Neural progenitor cell (in vitro differentiated cells): ENCODE measurements at regions not wholly inside any gene's neighbourhood (a gene's known extent, or its start where the extent isn't known, plus 50 kb on each side); places are given as distances from the start of the nearest gene placed in this dataset.
"Not testable (repeated sequence)": the region's sequence is repeated elsewhere in the genome, so short reads cannot be mapped to it uniquely, and the experiment has no call there.

Experiments
- DNase-seq: peaks from one replicate; pipeline ENCODE4 v3.0.0-alpha.2; 2016; ENCODE audit warnings: low spot score
- H2AFZ ChIP-seq: fragments of 200-600 bp; sonication (generic); replicated peaks from 2 replicates; pipeline ENCODE4 v1.6.1; 2016; ENCODE audit warnings: antibody characterized with exemption
- H3F3A ChIP-seq: fragments of 200-600 bp; sonication (generic); 2 replicates; pipeline ENCODE4 v1.6.1; 2016; ENCODE audit warnings: antibody characterized with exemption, low read depth
- H3K27ac ChIP-seq: fragments of 200-600 bp; sonication (generic); 2 replicates; pipeline ENCODE4 v1.5.1; 2016; ENCODE audit warnings: mild to moderate bottlenecking
- H3K27me3 ChIP-seq: fragments of 200-600 bp; sonication (generic); 2 replicates; pipeline ENCODE4 v1.6.1; 2016; ENCODE audit warnings: mild to moderate bottlenecking, moderate library complexity
- H3K36me3 ChIP-seq: fragments of 200-600 bp; sonication (generic); 2 replicates; pipeline ENCODE4 v1.5.1; 2016
- H3K4me1 ChIP-seq: fragments of 200-600 bp; sonication (generic); 2 replicates; pipeline ENCODE4 v1.6.1; 2016; ENCODE audit warnings: mixed run types
- H3K4me2 ChIP-seq: fragments of 200-600 bp; sonication (generic); 2 replicates; pipeline ENCODE4 v1.6.1; 2016
- H3K4me3 ChIP-seq: fragments of 200-600 bp; sonication (generic); 2 replicates; pipeline ENCODE4 v1.5.1; 2016
- H3K79me2 ChIP-seq: fragments of 200-600 bp; sonication (generic); 2 replicates; pipeline ENCODE4 v1.6.1; 2016; ENCODE audit warnings: low read depth
- H3K9ac ChIP-seq: fragments of 200-600 bp; sonication (generic); 2 replicates; pipeline ENCODE4 v1.6.1; 2016
- H3K9me3 ChIP-seq: fragments of 200-600 bp; sonication (generic); 2 replicates; pipeline ENCODE4 v1.5.1; 2016; ENCODE audit warnings: low read depth
- H4K20me1 ChIP-seq: fragments of 200-600 bp; sonication (generic); 2 replicates; pipeline ENCODE4 v1.6.1; 2016; ENCODE audit warnings: low read depth
- H3K27ac Mint-ChIP-seq: 3 replicates; pipeline ENCODE4 v1.8.0; 2021; ENCODE audit warnings: mixed read lengths
- H3K27me3 Mint-ChIP-seq: 2 replicates; pipeline ENCODE4 v1.8.0; 2022; ENCODE audit warnings: low read depth, mild to moderate bottlenecking, inconsistent platforms, moderate library complexity, mixed read lengths; ENCODE audit not compliant: insufficient read depth
- H3K36me3 Mint-ChIP-seq: 3 replicates; pipeline ENCODE4 v1.8.0; 2021; ENCODE audit warnings: mixed read lengths
- H3K4me1 Mint-ChIP-seq: 3 replicates; pipeline ENCODE4 v1.8.0; 2021; ENCODE audit warnings: mixed read lengths
- H3K4me3 Mint-ChIP-seq: 3 replicates; pipeline ENCODE4 v1.8.0; 2021; ENCODE audit warnings: mild to moderate bottlenecking, moderate library complexity, mixed read lengths
- H3K9me3 Mint-ChIP-seq: 3 replicates; pipeline ENCODE4 v1.8.0; 2020; ENCODE audit warnings: mixed read lengths
- EZH2 ChIP-seq: fragments of 200-600 bp; sonication (generic); IDR thresholded peaks from 2 replicates; pipeline ENCODE4 v1.6.1; 2017; ENCODE audit warnings: antibody characterized with exemption, mild to moderate bottlenecking, moderate library complexity
- EZH2phosphoT487 ChIP-seq: fragments of 200-600 bp; sonication (generic); IDR thresholded peaks from 2 replicates; pipeline ENCODE4 v1.6.1; 2017; ENCODE audit warnings: antibody characterized with exemption
- TF ChIP-seq, protein P1 (sequence below): fragments of 200-600 bp; sonication (generic); IDR thresholded peaks from 2 replicates; pipeline ENCODE4 v1.5.1; 2017; ENCODE audit warnings: antibody characterized with exemption, mild to moderate bottlenecking

DNA sequence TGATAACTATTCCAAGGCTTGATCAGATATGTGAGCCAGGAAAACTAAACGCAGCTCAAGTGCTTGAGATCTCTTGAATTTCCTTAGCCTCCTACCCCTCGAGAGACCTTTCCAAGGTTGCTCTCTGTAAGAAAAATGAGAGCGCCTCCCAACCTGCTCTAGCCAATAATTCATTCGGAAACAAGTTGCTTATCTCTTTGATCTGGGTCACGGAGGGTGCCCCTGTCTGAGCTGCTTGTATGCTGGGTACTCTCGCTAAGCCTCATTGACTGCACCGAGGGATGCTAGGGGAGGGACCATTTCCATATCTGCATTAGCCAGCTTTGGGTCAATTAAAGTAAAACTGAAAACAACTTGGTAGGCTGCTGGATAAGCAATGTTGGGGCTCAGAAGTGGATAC is 70.1 kb upstream of the SHISA6 start:
- H3K9me3 Mint-ChIP-seq = peaks cover 9% of the 10 kb centered on the region

DNA sequence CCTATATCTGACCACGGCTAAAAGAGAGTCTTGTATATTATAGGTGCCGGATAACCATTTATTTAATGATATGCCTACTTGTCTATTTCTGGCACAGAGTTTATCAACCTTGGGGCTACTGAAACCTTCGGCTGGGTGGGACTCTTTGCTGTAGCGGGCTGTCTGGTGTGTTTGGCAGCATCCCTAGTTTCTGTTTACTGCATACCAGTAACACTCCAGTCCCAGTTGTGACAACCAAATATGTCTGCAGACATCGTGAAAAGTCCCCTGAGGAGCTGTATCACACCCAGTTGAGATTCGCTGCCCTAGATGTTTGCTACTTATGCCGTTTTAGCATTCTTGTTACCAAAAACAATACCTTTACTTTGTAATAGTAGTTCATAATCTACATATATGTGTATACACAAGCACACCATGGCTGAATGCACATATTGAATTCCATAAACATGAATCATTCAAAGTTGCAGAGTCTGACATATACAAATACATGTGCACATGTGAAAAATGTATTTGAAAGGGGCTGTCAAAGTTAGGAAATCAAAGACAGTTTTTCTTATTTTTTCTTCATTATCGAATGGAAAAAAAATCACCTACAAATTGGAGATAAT is 89.1 kb upstream of the SHISA6 start:
- peaks cover 11% of the 10 kb centered on the region for H3K4me1 ChIP-seq
- H3K36me3 ChIP-seq = no peaks in the 10 kb centered on the region
- no peak overlapping the region for H3K9ac ChIP-seq
- no peaks in the 10 kb centered on the region for H3K79me2 ChIP-seq
- no peak for DNase-seq
- Mint-ChIP-seq H3K9me3 (no peaks in the 10 kb centered on the region), H3K4me1 (no peaks in the 10 kb centered on the region), H3K27me3 (no peaks in the 10 kb centered on the region), H3K36me3 (no peaks in the 10 kb centered on the region), H3K27ac (no peak overlapping the region), H3K4me3 (no peak overlapping the region)
- no peak overlapping the region for H3K4me3 ChIP-seq
- H3K9me3 ChIP-seq = no peaks in the 10 kb centered on the region
- no peaks in the 10 kb centered on the region for H3K27me3 ChIP-seq
- TF ChIP-seq EZH2 (no peak), EZH2phosphoT487 (no peak)
- TF ChIP-seq, protein P1, sequence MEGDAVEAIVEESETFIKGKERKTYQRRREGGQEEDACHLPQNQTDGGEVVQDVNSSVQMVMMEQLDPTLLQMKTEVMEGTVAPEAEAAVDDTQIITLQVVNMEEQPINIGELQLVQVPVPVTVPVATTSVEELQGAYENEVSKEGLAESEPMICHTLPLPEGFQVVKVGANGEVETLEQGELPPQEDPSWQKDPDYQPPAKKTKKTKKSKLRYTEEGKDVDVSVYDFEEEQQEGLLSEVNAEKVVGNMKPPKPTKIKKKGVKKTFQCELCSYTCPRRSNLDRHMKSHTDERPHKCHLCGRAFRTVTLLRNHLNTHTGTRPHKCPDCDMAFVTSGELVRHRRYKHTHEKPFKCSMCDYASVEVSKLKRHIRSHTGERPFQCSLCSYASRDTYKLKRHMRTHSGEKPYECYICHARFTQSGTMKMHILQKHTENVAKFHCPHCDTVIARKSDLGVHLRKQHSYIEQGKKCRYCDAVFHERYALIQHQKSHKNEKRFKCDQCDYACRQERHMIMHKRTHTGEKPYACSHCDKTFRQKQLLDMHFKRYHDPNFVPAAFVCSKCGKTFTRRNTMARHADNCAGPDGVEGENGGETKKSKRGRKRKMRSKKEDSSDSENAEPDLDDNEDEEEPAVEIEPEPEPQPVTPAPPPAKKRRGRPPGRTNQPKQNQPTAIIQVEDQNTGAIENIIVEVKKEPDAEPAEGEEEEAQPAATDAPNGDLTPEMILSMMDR = no peak
- H4K20me1 ChIP-seq = no peaks in the 10 kb centered on the region
- H3K27ac ChIP-seq = no peak overlapping the region
- peaks cover 6% of the 10 kb centered on the region for H3F3A ChIP-seq
- no peak overlapping the region for H3K4me2 ChIP-seq
- H2AFZ ChIP-seq = no peak overlapping the region

More for the DNA sequence above, 70.1 kb upstream of the SHISA6 start:
- H3K27ac Mint-ChIP-seq = no peak overlapping the region
- H3K9me3 ChIP-seq = no peaks in the 10 kb centered on the region
- H3K36me3 ChIP-seq = no peaks in the 10 kb centered on the region
- H4K20me1 ChIP-seq = no peaks in the 10 kb centered on the region
- no peaks in the 10 kb centered on the region for H3K36me3 Mint-ChIP-seq
- DNase-seq = no peak
- peaks cover 2% of the 10 kb centered on the region for H3K4me1 Mint-ChIP-seq
- H3K27me3 Mint-ChIP-seq = peaks cover 10% of the 10 kb centered on the region
- no peak overlapping the region for H3K4me2 ChIP-seq
- no peak overlapping the region for H3K9ac ChIP-seq
- no peak overlapping the region for H3K27ac ChIP-seq
- no peaks in the 10 kb centered on the region for H3K79me2 ChIP-seq
- no peak for TF ChIP-seq EZH2
- no peak overlapping the region for H3K4me3 ChIP-seq
- H2AFZ ChIP-seq = no peak overlapping the region
- no peak overlapping the region for H3K4me3 Mint-ChIP-seq
- H3K27me3 ChIP-seq = no peaks in the 10 kb centered on the region
- H3K4me1 ChIP-seq = peaks cover 3% of the 10 kb centered on the region
- no peaks in the 10 kb centered on the region for H3F3A ChIP-seq

DNA sequence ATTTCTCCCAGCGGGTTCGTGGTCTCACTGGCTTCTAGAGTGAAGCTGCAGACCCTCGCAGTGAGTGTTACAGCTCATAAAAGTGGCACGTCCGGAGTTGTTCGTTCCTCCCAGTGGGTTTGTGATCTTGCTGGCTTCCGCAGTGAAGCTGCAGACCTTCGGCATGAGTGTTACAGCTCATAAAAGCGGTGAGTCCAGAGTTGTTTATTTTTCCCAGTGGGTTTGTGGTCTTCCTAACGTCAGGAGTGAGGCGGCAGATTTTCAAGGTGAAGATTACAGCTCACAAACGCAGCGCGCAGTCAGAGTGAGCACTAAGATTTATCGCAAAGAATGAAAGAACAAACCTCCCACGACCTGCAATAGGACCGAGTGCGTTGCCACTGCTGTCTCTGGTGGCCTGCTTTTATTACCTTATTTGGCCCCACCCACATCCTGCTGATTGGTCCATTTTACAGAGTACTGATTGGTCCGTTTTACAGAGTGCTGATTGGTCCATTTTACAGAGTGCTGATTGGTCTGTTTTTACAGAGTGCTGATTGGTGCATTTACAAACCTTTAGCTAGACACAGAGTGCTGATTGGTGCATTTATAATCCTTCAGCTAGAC is 90.0 kb upstream of the SHISA6 start:
- H3F3A ChIP-seq, DNase-seq, H3K27me3 Mint-ChIP-seq, H4K20me1 ChIP-seq, H3K36me3 ChIP-seq, H3K27me3 ChIP-seq, H3K27ac Mint-ChIP-seq, H3K4me2 ChIP-seq, H2AFZ ChIP-seq, H3K36me3 Mint-ChIP-seq, H3K9ac ChIP-seq, H3K79me2 ChIP-seq, H3K4me1 Mint-ChIP-seq, H3K4me3 Mint-ChIP-seq, H3K27ac ChIP-seq, H3K9me3 Mint-ChIP-seq, H3K4me3 ChIP-seq, H3K9me3 ChIP-seq: not testable (repeated sequence)
- H3K4me1 ChIP-seq = peaks cover 11% of the 10 kb centered on the region

DNA sequence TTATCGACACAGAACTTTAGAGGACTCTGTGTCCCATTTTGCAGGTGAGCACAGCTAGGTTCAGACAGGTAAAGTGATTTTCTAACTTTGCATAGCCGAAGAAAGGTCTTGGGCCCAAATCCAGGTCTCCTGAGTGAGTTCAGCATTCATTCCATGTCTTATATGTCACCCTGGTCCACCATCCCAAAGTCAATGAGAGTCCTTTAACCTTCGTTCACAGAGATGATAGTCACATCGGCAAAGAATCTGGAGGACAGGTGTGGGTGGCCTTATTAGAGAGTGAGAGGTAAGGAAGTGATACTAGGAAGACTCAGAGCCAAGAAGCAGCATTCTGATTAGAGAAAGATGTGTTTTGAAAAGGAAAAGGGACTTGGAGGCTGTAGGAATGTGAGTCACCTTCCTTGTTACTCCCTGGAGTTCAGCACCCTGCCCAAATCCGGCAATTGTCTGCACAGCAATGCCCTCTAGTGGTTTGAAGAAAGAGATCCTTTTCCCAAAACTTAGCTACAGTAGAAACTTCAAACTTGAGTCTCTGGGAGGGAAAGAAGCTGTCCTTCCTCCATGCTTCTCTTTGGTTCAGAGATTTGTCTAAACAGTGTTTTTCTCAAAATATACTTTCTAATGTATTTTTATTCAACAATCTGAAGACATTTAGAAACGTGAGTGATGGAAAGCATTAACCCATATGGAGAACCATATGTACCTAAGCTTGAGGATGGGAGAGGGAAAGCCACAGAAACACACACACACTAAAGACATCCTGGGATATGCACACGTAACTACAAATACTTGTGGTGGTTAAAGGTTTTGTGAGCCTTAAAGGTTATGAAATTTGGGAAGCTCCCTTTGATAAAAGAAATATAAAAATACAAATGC is 96.4 kb upstream of the SHISA6 start:
- peak; percentile 69 for DNase-seq
- Mint-ChIP-seq H3K4me3 (no peak overlapping the region), H3K27me3 (peaks cover 3% of the 10 kb centered on the region), H3K27ac (no peak overlapping the region), H3K36me3 (no peaks in the 10 kb centered on the region), H3K9me3 (no peaks in the 10 kb centered on the region), H3K4me1 (no peaks in the 10 kb centered on the region)
- Histone ChIP-seq H3K36me3 (no peaks in the 10 kb centered on the region), H3K27ac (no peak overlapping the region), H2AFZ (no peak overlapping the region), H3K9ac (no peak overlapping the region), H4K20me1 (no peaks in the 10 kb centered on the region), H3K79me2 (no peaks in the 10 kb centered on the region), H3K4me2 (no peak overlapping the region), H3K4me3 (no peak overlapping the region), H3K9me3 (no peaks in the 10 kb centered on the region), H3K27me3 (no peaks in the 10 kb centered on the region), H3K4me1 (no peaks in the 10 kb centered on the region), H3F3A (no peaks in the 10 kb centered on the region)
- TF ChIP-seq EZH2 = no peak
- TF ChIP-seq, protein P1 = peak; percentile 87
